ENCODE measurements at regions not wholly inside any gene's neighbourhood (a gene's known extent, or its start where the extent isn't known, plus 50 kb on each side); places are given as distances from the start of the nearest gene placed in this dataset.

DNA sequence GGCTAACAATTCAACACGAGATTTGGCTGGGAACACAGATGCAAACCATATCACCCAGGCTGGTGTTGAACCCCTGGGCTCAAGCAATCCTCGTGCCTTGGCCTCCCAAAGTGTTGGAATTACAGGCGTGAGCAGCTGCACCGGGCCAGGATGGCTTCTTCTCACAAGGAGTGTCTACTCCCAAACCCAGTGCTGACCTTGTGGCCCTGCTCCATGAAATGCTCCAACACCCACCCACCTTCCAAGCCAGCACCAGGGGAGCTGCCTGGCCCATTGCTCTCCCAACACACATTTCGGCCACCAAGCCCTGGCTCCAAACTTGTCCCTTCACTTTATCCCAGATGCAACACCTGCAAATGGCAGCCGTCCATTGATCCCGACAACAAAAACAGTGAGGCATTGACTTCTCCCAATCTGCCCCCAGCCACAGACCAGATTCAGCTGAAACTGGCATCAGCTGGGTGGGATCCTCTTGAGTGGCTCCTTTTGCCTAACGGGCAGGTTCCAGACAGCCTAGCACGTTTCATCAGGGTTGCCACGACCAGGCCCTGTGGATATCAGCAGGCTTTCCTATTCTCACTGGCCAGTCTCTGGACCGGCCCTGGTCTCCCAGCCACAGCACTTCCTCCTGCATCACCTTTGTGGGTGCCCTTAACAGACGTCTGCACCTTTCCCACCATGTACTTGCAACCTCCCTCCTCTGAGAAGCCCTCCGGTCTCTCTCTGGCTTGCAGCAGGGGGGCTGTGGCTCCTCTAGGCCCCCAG, 105.7 kb upstream of the CARD11 start:
- Histone ChIP-seq H3K27ac (ENCODE audit: control insufficient read depth, insufficient read depth, low read length) (no peak overlapping the region), H3K9ac (ENCODE audit: control insufficient read depth, extremely low read depth, insufficient read depth, low read length) (no peak overlapping the region), H3K9me3 (ENCODE audit: control insufficient read depth, low read depth, low read length) (no peaks in the 10 kb centered on the region), H3K9me1 (ENCODE audit: control insufficient read depth, extremely low read depth, insufficient read depth, low read length) (no peaks in the 10 kb centered on the region), H3K36me3 (ENCODE audit: control insufficient read depth in 2 of 2, extremely low read depth in 1 of 2, insufficient read depth in 2 of 2, low read length in 2 of 2) (no peaks in the 10 kb centered on the region), H3K27me3 (ENCODE audit: control insufficient read depth, extremely low read depth, insufficient read depth, low read length) (peaks cover 4% of the 10 kb centered on the region), H2AFZ (ENCODE audit: control insufficient read depth, low read length) (no peak overlapping the region), H4K20me1 (ENCODE audit: control insufficient read depth, extremely low read depth, insufficient read depth, low read length) (no peaks in the 10 kb centered on the region), H3K4me1 (ENCODE audit: control insufficient read depth, extremely low read depth, insufficient read depth, low read length) (no peaks in the 10 kb centered on the region), H3K79me2 (ENCODE audit: control insufficient read depth, insufficient read depth, low read length) (no peaks in the 10 kb centered on the region), H3K4me2 (ENCODE audit: control insufficient read depth, extremely low read depth, insufficient read depth, low read depth, low read length) (no peak overlapping the region), H3K4me3 (ENCODE audit: control insufficient read depth in 2 of 3, extremely low read depth in 1 of 3, insufficient read depth in 2 of 3, low read depth in 1 of 3, low read length in 3 of 3) (no peak overlapping the region)
- FAIRE-seq (no peak), DNase-seq (ENCODE audit: low read depth, low spot score) (no peak)
- dilution Hi-C loops (cut with MboI; ENCODE audit: extremely low pct_ligation_motif_present, low sequenced_read_pairs), result no loop called here
- TF ChIP-seq EZH2 (IDR thresholded peaks at IDR 0.05; ENCODE audit: low read length), result no peak
- TF ChIP-seq, protein P1, sequence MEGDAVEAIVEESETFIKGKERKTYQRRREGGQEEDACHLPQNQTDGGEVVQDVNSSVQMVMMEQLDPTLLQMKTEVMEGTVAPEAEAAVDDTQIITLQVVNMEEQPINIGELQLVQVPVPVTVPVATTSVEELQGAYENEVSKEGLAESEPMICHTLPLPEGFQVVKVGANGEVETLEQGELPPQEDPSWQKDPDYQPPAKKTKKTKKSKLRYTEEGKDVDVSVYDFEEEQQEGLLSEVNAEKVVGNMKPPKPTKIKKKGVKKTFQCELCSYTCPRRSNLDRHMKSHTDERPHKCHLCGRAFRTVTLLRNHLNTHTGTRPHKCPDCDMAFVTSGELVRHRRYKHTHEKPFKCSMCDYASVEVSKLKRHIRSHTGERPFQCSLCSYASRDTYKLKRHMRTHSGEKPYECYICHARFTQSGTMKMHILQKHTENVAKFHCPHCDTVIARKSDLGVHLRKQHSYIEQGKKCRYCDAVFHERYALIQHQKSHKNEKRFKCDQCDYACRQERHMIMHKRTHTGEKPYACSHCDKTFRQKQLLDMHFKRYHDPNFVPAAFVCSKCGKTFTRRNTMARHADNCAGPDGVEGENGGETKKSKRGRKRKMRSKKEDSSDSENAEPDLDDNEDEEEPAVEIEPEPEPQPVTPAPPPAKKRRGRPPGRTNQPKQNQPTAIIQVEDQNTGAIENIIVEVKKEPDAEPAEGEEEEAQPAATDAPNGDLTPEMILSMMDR (optimal IDR thresholded peaks at IDR 0.05 in 1 of 3, IDR thresholded peaks at IDR 0.05 in 1 of 3, conservative IDR thresholded peaks at IDR 0.05 in 1 of 3; ENCODE audit: extremely low read depth in 1 of 3, insufficient read depth in 2 of 3, low read length in 3 of 3), result no peak

DNA sequence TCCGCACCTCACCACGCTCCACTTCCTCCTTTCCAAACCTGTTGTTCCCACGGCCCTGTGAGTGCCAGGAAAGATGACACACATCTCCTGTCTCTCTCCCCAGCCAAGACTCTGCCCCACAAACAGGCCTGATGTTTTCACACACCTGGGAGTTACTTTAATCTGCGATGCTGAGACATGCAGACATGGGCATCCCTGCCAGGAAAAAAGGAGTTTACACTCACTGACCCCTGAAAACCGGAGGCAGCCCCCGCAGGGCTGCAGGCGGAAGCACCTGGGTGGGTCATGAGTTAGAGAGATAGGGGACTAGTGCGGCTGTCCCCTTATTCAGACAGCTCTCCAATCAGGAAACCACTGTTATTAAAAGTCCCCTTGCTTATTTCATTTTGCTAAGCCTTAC, 106.4 kb upstream of the CARD11 start:
- no peak for FAIRE-seq
- dilution Hi-C loops (cut with MboI; ENCODE audit: extremely low pct_ligation_motif_present, low sequenced_read_pairs), result no loop called here
- H4K20me1 ChIP-seq (ENCODE audit: control insufficient read depth, extremely low read depth, insufficient read depth, low read length), result no peaks in the 10 kb centered on the region

More for the DNA sequence above, 106.4 kb upstream of the CARD11 start:
- Histone ChIP-seq H3K36me3 (ENCODE audit: control insufficient read depth in 2 of 2, extremely low read depth in 1 of 2, insufficient read depth in 2 of 2, low read length in 2 of 2) (no peaks in the 10 kb centered on the region), H3K27ac (ENCODE audit: control insufficient read depth, insufficient read depth, low read length) (no peak overlapping the region), H3K79me2 (ENCODE audit: control insufficient read depth, insufficient read depth, low read length) (no peaks in the 10 kb centered on the region), H3K4me1 (ENCODE audit: control insufficient read depth, extremely low read depth, insufficient read depth, low read length) (no peaks in the 10 kb centered on the region), H3K9me3 (ENCODE audit: control insufficient read depth, low read depth, low read length) (no peaks in the 10 kb centered on the region), H3K4me2 (ENCODE audit: control insufficient read depth, extremely low read depth, insufficient read depth, low read depth, low read length) (no peak overlapping the region), H3K27me3 (ENCODE audit: control insufficient read depth, extremely low read depth, insufficient read depth, low read length) (peaks cover 4% of the 10 kb centered on the region), H3K9me1 (ENCODE audit: control insufficient read depth, extremely low read depth, insufficient read depth, low read length) (no peaks in the 10 kb centered on the region), H3K9ac (ENCODE audit: control insufficient read depth, extremely low read depth, insufficient read depth, low read length) (no peak overlapping the region), H3K4me3 (ENCODE audit: control insufficient read depth in 2 of 3, extremely low read depth in 1 of 3, insufficient read depth in 2 of 3, low read depth in 1 of 3, low read length in 3 of 3) (no peak overlapping the region), H2AFZ (ENCODE audit: control insufficient read depth, low read length) (no peak overlapping the region)
- TF ChIP-seq, protein P1 (optimal IDR thresholded peaks at IDR 0.05 in 1 of 3, IDR thresholded peaks at IDR 0.05 in 1 of 3, conservative IDR thresholded peaks at IDR 0.05 in 1 of 3; ENCODE audit: extremely low read depth in 1 of 3, insufficient read depth in 2 of 3, low read length in 3 of 3), result no peak
- TF ChIP-seq EZH2 (IDR thresholded peaks at IDR 0.05; ENCODE audit: low read length), result no peak
- no peak for DNase-seq (ENCODE audit: low read depth, low spot score)

All from keratinocyte (primary cell).